IMR-90 (cell line): ENCODE measurements at regions not wholly inside any gene's neighbourhood (a gene's known extent, or its start where the extent isn't known, plus 50 kb on each side); places are given as distances from the start of the nearest gene placed in this dataset.

ENCODE experiments used
- ATAC-seq: fragments of 200-7000 bp; cut with Tn5 transposase; 2 replicates; pipeline ENCODE4 v1.9.1; 2020; ENCODE audit warnings: low read depth, mild to moderate bottlenecking, moderate library complexity
- BruUV-seq: library from RNA; stranded (reverse); fragments of 400-500 nt; replicated peaks from 2 replicates; lab custom pipeline; 2021; lab: Mats Ljungman, UMichigan
- CTCF ChIA-PET: fragments of 300-600 bp; formaldehyde crosslinking; extraction: SDS; loops from one replicate; lab custom pipeline; 2021; ENCODE audit warnings: antibody characterized with exemption; lab: Yijun Ruan, JAX
- POLR2A ChIA-PET: fragments of 300-600 bp; sonication (Branson Sonifier 250); formaldehyde crosslinking; loops from one replicate; lab custom pipeline; 2022; ENCODE audit warnings: antibody characterized with exemption; ENCODE audit not compliant: unreplicated experiment; lab: Charles Lee
- DNase-seq: peaks from one replicate; pipeline ENCODE4 v3.0.0; 2013
- H2AFZ ChIP-seq: replicated peaks from 2 replicates; pipeline ENCODE3; 2013; ENCODE audit warnings: low read length, mild to moderate bottlenecking; ENCODE audit not compliant: poor library complexity
- H2AK5ac ChIP-seq: 2 replicates; pipeline ENCODE4 v1.6.1; 2013; ENCODE audit warnings: low read depth, low read length, inconsistent platforms
- H2AK9ac ChIP-seq: replicated peaks from 2 replicates; pipeline ENCODE3; 2013; ENCODE audit warnings: mild to moderate bottlenecking, low read depth, low read length, moderate library complexity; ENCODE audit not compliant: poor library complexity
- H2BK120ac ChIP-seq: 2 replicates; pipeline ENCODE4 v1.6.1; 2013; ENCODE audit warnings: low read depth, low read length, inconsistent platforms
- H2BK15ac ChIP-seq: 3 replicates; pipeline ENCODE4 v1.6.1; 2013; ENCODE audit warnings: low read depth, low read length, inconsistent platforms
- H2BK20ac ChIP-seq: 2 replicates; pipeline ENCODE4 v1.6.1; 2013; ENCODE audit warnings: low read depth, mild to moderate bottlenecking, inconsistent platforms, low read length, moderate library complexity
- H2BK5ac ChIP-seq: 2 replicates; pipeline ENCODE4 v1.6.1; 2013; ENCODE audit warnings: mild to moderate bottlenecking, low read depth, low read length, inconsistent platforms; ENCODE audit not compliant: poor library complexity, severe bottlenecking
- H3K14ac ChIP-seq: replicated peaks from 2 replicates; pipeline ENCODE4 v1.6.1; 2013; ENCODE audit warnings: low read depth, low read length, inconsistent platforms
- H3K18ac ChIP-seq: 2 replicates; pipeline ENCODE4 v1.6.1; 2013; ENCODE audit warnings: low read depth, low read length, control low read depth
- H3K23ac ChIP-seq: 2 replicates; pipeline ENCODE4 v1.6.1; 2013; ENCODE audit warnings: low read depth, low read length, inconsistent platforms
- H3K27ac ChIP-seq: 2 replicates; pipeline ENCODE4 v1.5.1; 2013; ENCODE audit warnings: mild to moderate bottlenecking, control low read depth, low read length; ENCODE audit not compliant: insufficient read depth
- H3K27me3 ChIP-seq: 2 replicates; pipeline ENCODE4 v1.6.1; 2013; ENCODE audit warnings: low read length; ENCODE audit not compliant: control insufficient read depth, insufficient read depth
- H3K36me3 ChIP-seq: 2 replicates; pipeline ENCODE4 v1.6.1; 2013; ENCODE audit warnings: low read length, mixed read lengths; ENCODE audit not compliant: control insufficient read depth, insufficient read depth
- H3K4ac ChIP-seq: 2 replicates; pipeline ENCODE4 v1.6.1; 2013; ENCODE audit warnings: low read depth, low read length, inconsistent platforms
- H3K4me1 ChIP-seq: 2 replicates; pipeline ENCODE4 v1.6.1; 2013; ENCODE audit warnings: low read length, mixed read lengths; ENCODE audit not compliant: control insufficient read depth, insufficient read depth
- H3K4me2 ChIP-seq: 2 replicates; pipeline ENCODE4 v1.6.1; 2013; ENCODE audit warnings: low read depth, mild to moderate bottlenecking, control low read depth, low read length, moderate library complexity
- H3K4me3 ChIP-seq: 2 replicates; pipeline ENCODE4 v1.5.1; 2013; ENCODE audit warnings: low read depth, mild to moderate bottlenecking, control low read depth, low read length, moderate library complexity; ENCODE audit not compliant: insufficient read depth
- H3K56ac ChIP-seq: 2 replicates; pipeline ENCODE4 v1.6.1; 2013; ENCODE audit warnings: low read length, inconsistent platforms; ENCODE audit not compliant: insufficient read depth; ENCODE audit errors: extremely low read depth
- H3K79me1 ChIP-seq, 2 experiments: 2 replicates each; pipeline ENCODE4 v1.6.1; 2013; ENCODE audit warnings: low read length in 2 of 2, inconsistent platforms in 1 of 2, low read depth in 1 of 2
- H3K9ac ChIP-seq: 2 replicates; pipeline ENCODE4 v1.6.1; 2013; ENCODE audit warnings: low read depth, low read length, control low read depth
- H3K9me1 ChIP-seq: 2 replicates; pipeline ENCODE4 v1.6.1; 2013; ENCODE audit warnings: low read length, inconsistent platforms; ENCODE audit not compliant: insufficient read depth
- H3K9me3 ChIP-seq: 2 replicates; pipeline ENCODE4 v1.6.1; 2013; ENCODE audit warnings: low read length; ENCODE audit not compliant: control insufficient read depth, insufficient read depth
- H4K20me1 ChIP-seq: 2 replicates; pipeline ENCODE4 v1.6.1; 2013; ENCODE audit warnings: low read length, inconsistent platforms; ENCODE audit not compliant: insufficient read depth
- H4K5ac ChIP-seq: 2 replicates; pipeline ENCODE4 v1.6.1; 2013; ENCODE audit warnings: mild to moderate bottlenecking, low read depth, low read length, control low read depth
- H4K8ac ChIP-seq, 2 experiments: 2 replicates each; pipeline ENCODE4 v1.6.1; 2013; ENCODE audit warnings: low read depth in 2 of 2, low read length in 2 of 2, control low read depth in 1 of 2, inconsistent platforms in 1 of 2
- H4K91ac ChIP-seq: 2 replicates; pipeline ENCODE4 v1.6.1; 2013; ENCODE audit warnings: low read depth, low read length, inconsistent platforms; ENCODE audit not compliant: insufficient read depth
- BHLHE40 ChIP-seq: fragments of 150-350 bp; IDR thresholded peaks from 2 replicates; pipeline ENCODE4 v1.6.1; 2016; ENCODE audit warnings: mild to moderate bottlenecking, low read depth, low read length
- CEBPB ChIP-seq: IDR thresholded peaks from 2 replicates; pipeline ENCODE4 v1.6.1; 2012; ENCODE audit warnings: low read depth, low read length, improper control_type of control experiment
- CTCF ChIP-seq: conservative IDR thresholded peaks from 2 replicates; pipeline ENCODE4 v1.5.1; 2012; ENCODE audit warnings: mild to moderate bottlenecking, low read depth, low read length, improper control_type of control experiment
- ELK1 ChIP-seq: fragments of 150-350 bp; IDR thresholded peaks from 2 replicates; pipeline ENCODE4 v1.6.1; 2016; ENCODE audit warnings: low read depth, mild to moderate bottlenecking, low read length, moderate library complexity, borderline replicate concordance
- MAZ ChIP-seq: IDR thresholded peaks from 2 replicates; pipeline ENCODE4 v1.6.1; 2012; ENCODE audit warnings: low read depth, mild to moderate bottlenecking, low read length, improper control_type of control experiment, moderate library complexity, borderline replicate concordance
- MXI1 ChIP-seq: IDR thresholded peaks from 2 replicates; pipeline ENCODE4 v1.6.1; 2012; ENCODE audit warnings: low read depth, mild to moderate bottlenecking, low read length, moderate library complexity, borderline replicate concordance
- NFE2L2 ChIP-seq: fragments of 150-350 bp; IDR thresholded peaks from 2 replicates; pipeline ENCODE4 v1.6.1; 2016; ENCODE audit warnings: low read depth, mild to moderate bottlenecking, low read length
- POLR2A ChIP-seq: IDR thresholded peaks from 2 replicates; pipeline ENCODE4 v1.6.1; 2012; ENCODE audit warnings: mild to moderate bottlenecking, low read depth, low read length
- RAD21 ChIP-seq: IDR thresholded peaks from 2 replicates; pipeline ENCODE4 v1.6.1; 2012; ENCODE audit warnings: low read length, improper control_type of control experiment
- RCOR1 ChIP-seq: IDR thresholded peaks from 2 replicates; pipeline ENCODE4 v1.6.1; 2012; ENCODE audit warnings: mild to moderate bottlenecking, low read length, improper control_type of control experiment; ENCODE audit not compliant: insufficient replicate concordance
- RFX5 ChIP-seq: IDR thresholded peaks from 2 replicates; pipeline ENCODE4 v1.8.0; 2012; ENCODE audit warnings: low read depth, mild to moderate bottlenecking, low read length, moderate library complexity
- SMC3 ChIP-seq: fragments of 150-350 bp; IDR thresholded peaks from 2 replicates; pipeline ENCODE4 v1.6.1; 2016; ENCODE audit warnings: low read depth, mild to moderate bottlenecking, antibody characterized with exemption, low read length, moderate library complexity
- USF2 ChIP-seq: fragments of 150-350 bp; IDR thresholded peaks from 2 replicates; pipeline ENCODE4 v1.6.1; 2017; ENCODE audit warnings: mild to moderate bottlenecking, antibody characterized with exemption, low read length, low read depth
- WGBS, 2 experiments: methylation state at CpG; one replicate each; pipeline versions ENCODE4 v1.1.5 to v1.1.7; 2013; ENCODE audit warnings: missing lambda C conversion rate in 2 of 2; ENCODE audit not compliant: insufficient read length in 1 of 2; ENCODE audit errors: extremely low coverage in 2 of 2; 5-methylcytosine and 5-hydroxymethylcytosine counted together
- dilution Hi-C: fragments of 300-500 bp; cut with HindIII; formaldehyde crosslinking; loops from one replicate; pipeline ENCODE4 v1.14.3; 2018; ENCODE audit warnings: low sequenced_read_pairs; ENCODE audit not compliant: unreplicated experiment
- in situ Hi-C: fragments of 300-500 bp; cut with MboI; formaldehyde crosslinking; loops from 3 replicates; pipeline ENCODE4 v1.14.3; 2019; ENCODE audit warnings: low sequenced_read_pairs, inconsistent platforms, mixed read lengths
- intact Hi-C: fragments of 100-400 bp; cut with micrococcal nuclease; formaldehyde crosslinking; loops from 2 replicates; pipeline ENCODE4 v1.10.0; 2022

DNA sequence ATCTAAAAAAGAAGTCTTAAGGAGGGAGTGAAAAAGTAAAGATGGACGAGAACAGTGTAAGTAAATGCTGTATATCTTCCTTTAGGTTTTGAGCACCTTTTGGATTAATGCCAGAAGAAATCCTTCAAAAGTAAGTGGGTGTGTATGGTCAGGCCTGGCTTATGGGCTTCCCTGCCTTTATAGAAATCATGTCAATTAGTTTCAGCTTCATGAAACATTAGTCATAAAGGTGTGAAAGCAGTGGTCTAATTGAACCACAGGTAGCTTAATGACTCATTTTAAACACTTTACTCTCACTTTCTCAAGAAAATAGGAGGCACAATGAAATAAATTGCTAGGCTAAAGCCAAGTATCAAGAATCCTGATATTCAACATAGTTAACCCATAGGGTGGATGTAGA lies 467.4 kb upstream of the DPPA4 start:
- intact Hi-C loops (no loop called here), in situ Hi-C loops (no loop called here), dilution Hi-C loops (no loop called here)
- Histone ChIP-seq H3K4me1 (peaks cover 3% of the 10 kb centered on the region; the same call in 1 of the 2 replicates), H4K8ac (no peak overlapping the region), H3K4me2 (no peak overlapping the region), H2AFZ (no peak overlapping the region), H3K9me3 (no peaks in the 10 kb centered on the region), H3K9ac (no peak overlapping the region), H3K9me1 (0 out of 2 replicates have a peak, but pooled peaks cover 3% of the 10 kb centered on the region), H2AK9ac (no peak overlapping the region), H3K18ac (no peak overlapping the region), H3K27ac (no peak overlapping the region), H2BK15ac (no peak overlapping the region), H3K4ac (no peak overlapping the region), H2BK20ac (no peak overlapping the region), H3K79me1 (no peaks in the 10 kb centered on the region), H2BK120ac (no peak overlapping the region), H3K14ac (no peak overlapping the region), H3K27me3 (no peaks in the 10 kb centered on the region), H4K5ac (no peak overlapping the region), H2BK5ac (no peak overlapping the region), H3K4me3 (no peak overlapping the region), H3K56ac (no peak overlapping the region), H3K36me3 (no peaks in the 10 kb centered on the region), H4K91ac (no peak overlapping the region), H3K23ac (no peak overlapping the region), H4K20me1 (no peaks in the 10 kb centered on the region), H2AK5ac (no peak overlapping the region)
- ATAC-seq (no peak), DNase-seq (no peak)
- TF ChIP-seq USF2 (no peak), NFE2L2 (no peak), POLR2A (no peak), RFX5 (no peak), MAZ (no peak), CTCF (no peak), CEBPB (no peak), ELK1 (no peak), SMC3 (no peak), RCOR1 (no peak), RAD21 (no peak), MXI1 (no peak), BHLHE40 (no peak)
- CTCF ChIA-PET = no interaction called here
- POLR2A ChIA-PET = no interaction called here
- BruUV-seq = no TSS peak
- no CpG with 5 or more reads among the region's 1 CpG for WGBS, 2 experiments
